Epithelial cell of proximal tubule (primary cell): ENCODE measurements at regions not wholly inside any gene's neighbourhood (a gene's known extent, or its start where the extent isn't known, plus 50 kb on each side); places are given as distances from the start of the nearest gene placed in this dataset.

Experiments used
- DNase-seq: peaks from one replicate; pipeline ENCODE4 v3.0.0-alpha.2; 2011; ENCODE audit warnings: low read depth
- H3K4me3 ChIP-seq: 2 replicates; pipeline ENCODE4 v1.5.1; 2011; ENCODE audit warnings: low read depth, mild to moderate bottlenecking, low read length
- TF ChIP-seq, protein P1 (sequence below): conservative IDR thresholded peaks from 2 replicates; pipeline ENCODE4 v1.5.1; 2012; ENCODE audit warnings: low read depth, mild to moderate bottlenecking, low read length

DNA sequence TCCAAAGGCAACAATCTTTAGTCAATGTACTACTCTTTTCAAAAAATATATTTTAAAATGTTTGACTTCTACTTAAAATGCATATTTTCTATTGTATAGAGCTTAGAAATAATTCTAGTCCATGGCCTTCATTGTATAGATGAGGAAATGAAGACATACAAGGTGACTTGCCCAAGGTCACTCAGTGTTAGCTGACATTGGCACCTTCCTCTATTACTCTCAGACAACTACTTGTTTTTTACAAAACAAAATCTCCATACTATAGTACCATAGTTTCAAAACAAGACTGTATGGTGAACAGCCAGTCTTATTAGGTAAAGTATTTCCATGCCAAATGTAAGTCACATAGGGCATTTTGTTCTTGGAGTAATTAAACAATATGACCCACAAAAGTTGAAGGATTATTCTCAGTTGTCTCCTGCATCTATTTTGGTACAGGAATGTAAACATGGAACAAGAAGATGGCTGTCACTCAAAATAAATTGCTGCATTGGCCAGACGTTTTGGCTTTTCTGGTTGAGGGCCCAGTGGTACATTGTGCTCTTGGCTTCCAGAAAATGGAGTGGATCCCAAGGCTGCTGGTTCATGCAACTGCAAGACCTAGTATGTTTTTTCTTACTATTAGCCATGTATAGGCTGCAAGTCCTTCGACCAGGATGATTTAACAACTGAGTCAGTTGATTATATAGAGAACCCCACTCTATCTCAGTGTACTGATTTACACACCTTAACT, 54.3 kb upstream of the NOX3 start:
- TF ChIP-seq, protein P1, sequence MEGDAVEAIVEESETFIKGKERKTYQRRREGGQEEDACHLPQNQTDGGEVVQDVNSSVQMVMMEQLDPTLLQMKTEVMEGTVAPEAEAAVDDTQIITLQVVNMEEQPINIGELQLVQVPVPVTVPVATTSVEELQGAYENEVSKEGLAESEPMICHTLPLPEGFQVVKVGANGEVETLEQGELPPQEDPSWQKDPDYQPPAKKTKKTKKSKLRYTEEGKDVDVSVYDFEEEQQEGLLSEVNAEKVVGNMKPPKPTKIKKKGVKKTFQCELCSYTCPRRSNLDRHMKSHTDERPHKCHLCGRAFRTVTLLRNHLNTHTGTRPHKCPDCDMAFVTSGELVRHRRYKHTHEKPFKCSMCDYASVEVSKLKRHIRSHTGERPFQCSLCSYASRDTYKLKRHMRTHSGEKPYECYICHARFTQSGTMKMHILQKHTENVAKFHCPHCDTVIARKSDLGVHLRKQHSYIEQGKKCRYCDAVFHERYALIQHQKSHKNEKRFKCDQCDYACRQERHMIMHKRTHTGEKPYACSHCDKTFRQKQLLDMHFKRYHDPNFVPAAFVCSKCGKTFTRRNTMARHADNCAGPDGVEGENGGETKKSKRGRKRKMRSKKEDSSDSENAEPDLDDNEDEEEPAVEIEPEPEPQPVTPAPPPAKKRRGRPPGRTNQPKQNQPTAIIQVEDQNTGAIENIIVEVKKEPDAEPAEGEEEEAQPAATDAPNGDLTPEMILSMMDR: no peak
- no peak overlapping the region for H3K4me3 ChIP-seq
- DNase-seq: no peak

- H3K4me3 ChIP-seq: no peak overlapping the region
- TF ChIP-seq, protein P1: no peak
- no peak for DNase-seq
Measured at GRCh38 chr6:155505608-155505989, 50.0 kb upstream of the NOX3 start.
